Immature natural killer cell (primary cell): ENCODE measurements at regions not wholly inside any gene's neighbourhood (a gene's known extent, or its start where the extent isn't known, plus 50 kb on each side); places are given as distances from the start of the nearest gene placed in this dataset.
"Not testable (repeated sequence)": the region's sequence is repeated elsewhere in the genome, so short reads cannot be mapped to it uniquely, and the experiment has no call there.

ENCODE experiments used
- DNase-seq, 3 donors: peaks; one replicate each; pipeline ENCODE4 v3.0.0; 2022; ENCODE audit warnings: mixed read lengths in 1 of 3
- H3K27ac Mint-ChIP-seq, 6 donors: one replicate each; pipeline ENCODE4 v1.8.0; 2020; ENCODE audit warnings: mixed read lengths in 6 of 6, mild to moderate bottlenecking in 5 of 6, inconsistent platforms in 4 of 6, moderate library complexity in 3 of 6
- H3K27me3 Mint-ChIP-seq, 3 donors: one replicate each; pipeline ENCODE4 v1.8.0; 2020 to 2021; ENCODE audit warnings: low read depth in 3 of 3, mild to moderate bottlenecking in 3 of 3, mixed read lengths in 3 of 3, moderate library complexity in 3 of 3, inconsistent platforms in 1 of 3
- H3K36me3 Mint-ChIP-seq, 3 donors: one replicate each; pipeline ENCODE4 v1.8.0; 2020; ENCODE audit warnings: mixed read lengths in 3 of 3, inconsistent platforms in 2 of 3, mild to moderate bottlenecking in 2 of 3
- H3K4me1 Mint-ChIP-seq, 2 donors: one replicate each; pipeline ENCODE4 v1.8.0; 2020; ENCODE audit warnings: inconsistent platforms in 2 of 2, mild to moderate bottlenecking in 2 of 2, mixed read lengths in 2 of 2, moderate library complexity in 1 of 2
- H3K4me3 Mint-ChIP-seq, 5 donors: one replicate each; pipeline ENCODE4 v1.8.0; 2020; ENCODE audit warnings: mild to moderate bottlenecking in 5 of 5, mixed read lengths in 5 of 5, inconsistent platforms in 3 of 5, moderate library complexity in 3 of 5
- H3K9me3 Mint-ChIP-seq, 6 donors: one replicate each; pipeline ENCODE4 v1.8.0; 2020; ENCODE audit warnings: mild to moderate bottlenecking in 6 of 6, mixed read lengths in 6 of 6, inconsistent platforms in 4 of 6, moderate library complexity in 3 of 6

DNA sequence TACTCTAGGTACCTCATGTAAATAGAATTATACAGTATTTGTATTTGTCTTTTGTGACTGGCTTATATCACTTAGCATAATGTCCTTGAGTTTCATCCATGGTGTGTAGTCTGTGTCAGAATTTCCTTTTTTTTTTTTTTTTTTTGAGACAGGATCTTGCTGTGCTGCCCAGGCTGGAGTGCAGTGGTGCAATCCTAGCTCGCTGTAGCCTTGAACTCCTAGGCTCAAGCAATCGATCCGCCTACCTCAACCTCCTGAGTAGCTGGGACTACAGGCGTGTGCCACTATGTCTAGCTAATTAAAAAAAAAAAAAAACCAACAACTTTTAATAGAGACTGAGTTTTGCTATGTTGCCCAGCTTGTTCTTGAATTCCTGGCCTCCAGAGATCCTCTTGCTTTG, 89.8 kb upstream of the PODXL start:
- Mint-ChIP-seq H3K27ac (no peak overlapping the region), H3K4me1 (no peaks in the 10 kb centered on the region), H3K4me3 (no peak overlapping the region)

DNA sequence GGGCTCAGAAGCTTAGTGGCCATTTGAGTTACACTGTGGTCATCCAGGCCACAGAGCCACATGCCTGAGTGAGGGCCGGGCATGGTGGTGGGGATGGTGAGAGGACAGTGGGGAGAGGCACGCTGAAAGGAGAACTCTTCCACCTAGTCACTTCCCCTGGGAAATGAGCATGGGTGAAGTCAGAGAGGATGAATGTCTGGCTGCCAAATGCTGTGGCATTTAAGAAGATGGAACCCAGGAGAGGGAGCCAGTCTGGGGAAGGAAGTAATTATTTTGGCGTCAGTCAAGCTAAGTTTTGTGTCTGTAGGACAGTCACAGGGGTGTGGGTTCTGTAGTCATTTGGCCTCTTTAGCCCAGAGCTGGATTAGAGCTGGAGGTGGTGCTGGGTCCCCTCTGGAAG, 86.0 kb upstream of the PODXL start:
- Mint-ChIP-seq H3K27ac (no peak overlapping the region), H3K4me3 (no peak overlapping the region), H3K27me3 (peaks cover 0 to 11% (median 2%) of the 10 kb centered on the region in 3 donors), H3K9me3 (no peaks in the 10 kb centered on the region), H3K4me1 (no peaks in the 10 kb centered on the region), H3K36me3 (no peaks in the 10 kb centered on the region)
- DNase-seq = no peak

More for the DNA sequence above, 89.8 kb upstream of the PODXL start:
- no peak for DNase-seq
- no peaks in the 10 kb centered on the region for H3K9me3 Mint-ChIP-seq
- no peaks in the 10 kb centered on the region for H3K36me3 Mint-ChIP-seq
- peaks cover 0 to 14% (median 1%) of the 10 kb centered on the region in 3 donors for H3K27me3 Mint-ChIP-seq

DNA sequence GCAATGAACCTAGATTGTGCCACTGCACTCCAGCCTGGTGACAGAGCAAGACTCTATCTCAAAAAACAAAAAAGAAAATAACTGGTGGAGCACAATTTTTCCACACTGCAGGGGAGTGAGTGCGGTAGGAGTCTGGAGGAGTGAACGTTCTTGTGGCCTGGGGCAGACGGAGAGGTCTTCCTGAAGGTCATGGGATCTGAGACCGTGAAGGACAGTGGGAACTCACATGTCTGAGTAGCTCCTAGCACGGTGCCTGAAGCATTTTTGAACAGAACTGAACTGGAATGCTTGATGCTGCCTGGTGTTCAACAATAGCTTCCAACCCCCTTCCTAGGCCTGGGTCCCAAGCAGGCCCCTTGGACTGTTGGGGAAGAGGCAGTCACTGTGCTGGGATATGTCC, 84.3 kb upstream of the PODXL start:
- no peak overlapping the region for H3K4me3 Mint-ChIP-seq
- H3K9me3 Mint-ChIP-seq = no peaks in the 10 kb centered on the region
- no peak overlapping the region for H3K27ac Mint-ChIP-seq
- no peak for DNase-seq
- H3K27me3 Mint-ChIP-seq = peaks cover 0 to 11% (median 2%) of the 10 kb centered on the region in 3 donors
- H3K4me1 Mint-ChIP-seq = no peaks in the 10 kb centered on the region
- H3K36me3 Mint-ChIP-seq = no peaks in the 10 kb centered on the region

DNA sequence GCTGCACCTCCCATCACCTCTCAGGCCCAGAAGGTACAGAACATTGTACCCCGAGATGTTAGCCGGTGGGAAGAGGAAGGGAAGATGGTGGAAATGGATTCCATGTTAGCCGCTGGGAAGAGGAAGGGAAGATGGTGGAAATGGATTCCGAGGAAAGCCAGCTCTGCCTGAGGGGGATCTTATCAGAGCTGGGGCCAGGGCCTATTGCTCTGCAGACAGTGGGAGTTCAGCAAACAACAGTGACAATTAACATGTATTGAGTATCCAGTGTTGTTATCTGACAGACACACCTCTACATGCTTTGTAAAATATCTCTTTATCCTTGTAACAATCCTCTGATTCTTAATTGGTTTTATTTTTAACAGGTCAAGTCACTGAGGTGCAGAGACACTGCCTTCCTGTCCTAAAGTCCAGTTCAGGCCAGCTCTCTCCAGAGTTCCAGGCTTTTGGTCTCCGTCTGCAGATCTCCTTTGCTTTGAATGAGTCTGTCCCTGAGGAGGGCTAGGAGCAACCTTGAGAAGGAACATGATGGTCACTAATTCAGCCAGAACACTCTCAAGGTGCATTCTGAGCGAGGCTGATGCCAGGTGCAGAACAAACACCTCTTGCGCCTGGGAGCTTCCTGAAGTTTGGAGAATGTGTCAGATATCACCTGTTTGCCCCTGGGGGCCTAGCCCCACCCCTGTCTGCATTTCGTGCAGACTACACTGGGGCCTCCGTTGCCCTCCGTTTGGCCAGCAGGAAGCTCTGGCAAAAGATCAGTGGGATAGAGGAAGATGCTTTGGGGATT, 82.4 kb upstream of the PODXL start:
- Mint-ChIP-seq H3K4me3 (no peak overlapping the region), H3K4me1 (no peaks in the 10 kb centered on the region), H3K27me3 (peaks cover 3 to 10% (median 5%) of the 10 kb centered on the region in 3 donors), H3K27ac (no peak overlapping the region), H3K9me3 (no peaks in the 10 kb centered on the region), H3K36me3 (no peaks in the 10 kb centered on the region)
- no peak for DNase-seq

- no peak overlapping the region for H3K4me3 Mint-ChIP-seq
- no peaks in the 10 kb centered on the region for H3K36me3 Mint-ChIP-seq
- no peak overlapping the region for H3K27ac Mint-ChIP-seq
- no peaks in the 10 kb centered on the region for H3K9me3 Mint-ChIP-seq
- H3K27me3 Mint-ChIP-seq = peaks cover 3 to 10% (median 5%) of the 10 kb centered on the region in 3 donors
- H3K4me1 Mint-ChIP-seq = no peaks in the 10 kb centered on the region
- no peak for DNase-seq
Measured at GRCh38 chr7:131637859-131638258, 81.4 kb upstream of the PODXL start.

DNA sequence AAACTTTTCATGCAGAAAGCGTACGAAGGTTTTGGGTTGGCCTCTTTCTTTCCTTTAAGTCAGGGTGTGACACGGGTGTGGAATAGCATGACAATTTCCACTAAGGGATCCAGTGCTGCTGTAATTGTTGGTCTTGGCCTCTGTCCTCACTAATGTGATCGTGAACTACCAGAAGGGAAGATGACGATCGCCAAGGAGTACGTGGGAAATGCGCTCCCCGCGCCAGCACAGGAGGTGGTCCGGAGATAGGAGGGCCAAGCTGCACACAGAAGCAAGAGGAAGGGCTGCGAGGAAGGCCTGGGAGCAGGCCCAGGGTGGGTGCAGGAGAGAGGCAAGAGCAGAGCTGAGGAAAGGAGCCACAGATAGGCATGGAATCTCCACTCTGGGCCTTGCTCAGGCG, 79.7 kb upstream of the PODXL start:
- no peak overlapping the region for H3K4me3 Mint-ChIP-seq
- H3K36me3 Mint-ChIP-seq = no peaks in the 10 kb centered on the region
- no peak overlapping the region for H3K27ac Mint-ChIP-seq
- no peaks in the 10 kb centered on the region for H3K9me3 Mint-ChIP-seq
- no peak for DNase-seq
- H3K4me1 Mint-ChIP-seq = no peaks in the 10 kb centered on the region
- peaks cover 3 to 7% (median 7%) of the 10 kb centered on the region in 3 donors for H3K27me3 Mint-ChIP-seq

DNA sequence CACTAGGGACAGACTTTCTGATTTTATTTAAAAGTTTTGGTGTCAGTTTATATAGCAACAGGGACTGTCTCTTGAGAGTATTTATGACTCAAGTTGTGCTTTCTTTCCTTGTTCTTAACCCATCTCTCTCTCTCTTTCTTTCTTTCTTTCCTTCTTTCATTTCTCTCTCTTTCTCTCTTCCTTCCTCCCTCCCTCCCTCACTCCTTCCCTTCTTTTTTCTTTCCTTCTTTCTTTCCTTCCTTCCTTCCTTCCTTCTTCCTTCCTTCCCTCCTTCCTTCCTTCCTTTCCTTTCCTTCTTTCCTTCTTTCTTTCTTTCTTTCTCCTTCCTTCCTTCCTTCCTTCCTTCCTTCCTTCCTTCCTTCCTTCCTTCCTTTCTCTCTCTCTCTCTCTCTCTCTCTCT, 77.8 kb upstream of the PODXL start:
- not testable (repeated sequence) for H3K36me3 Mint-ChIP-seq, H3K9me3 Mint-ChIP-seq, H3K4me1 Mint-ChIP-seq, H3K27ac Mint-ChIP-seq, H3K4me3 Mint-ChIP-seq, DNase-seq
- peaks cover 3 to 13% (median 10%) of the 10 kb centered on the region in 3 donors for H3K27me3 Mint-ChIP-seq

GRCh38 chr7:131633342-131633843, 77.0 kb upstream of the PODXL start:
- Mint-ChIP-seq H3K27me3 (peaks cover 3 to 13% (median 10%) of the 10 kb centered on the region in 3 donors), H3K27ac (no peak overlapping the region), H3K9me3 (no peaks in the 10 kb centered on the region), H3K36me3 (no peaks in the 10 kb centered on the region), H3K4me3 (no peak overlapping the region), H3K4me1 (no peaks in the 10 kb centered on the region)
- DNase-seq = no peak

- Mint-ChIP-seq H3K27me3 (peaks cover 4 to 13% (median 9%) of the 10 kb centered on the region in 3 donors), H3K9me3 (no peaks in the 10 kb centered on the region), H3K36me3 (no peaks in the 10 kb centered on the region), H3K27ac (no peak overlapping the region), H3K4me1 (no peaks in the 10 kb centered on the region), H3K4me3 (no peak overlapping the region)
- no peak for DNase-seq
Measured at GRCh38 chr7:131630427-131630826, 74.0 kb upstream of the PODXL start.

- no peak for DNase-seq
- Mint-ChIP-seq H3K4me1 (no peaks in the 10 kb centered on the region), H3K27ac (no peak overlapping the region), H3K27me3 (peaks cover 1 to 12% (median 6%) of the 10 kb centered on the region in 3 donors), H3K4me3 (no peak overlapping the region), H3K9me3 (no peaks in the 10 kb centered on the region), H3K36me3 (no peaks in the 10 kb centered on the region)
Measured at GRCh38 chr7:131629217-131629882, 72.9 kb upstream of the PODXL start.

- Mint-ChIP-seq H3K4me1 (no peaks in the 10 kb centered on the region), H3K36me3 (no peaks in the 10 kb centered on the region), H3K4me3 (no peak overlapping the region), H3K27ac (no peak overlapping the region), H3K27me3 (peaks cover 1 to 11% (median 6%) of the 10 kb centered on the region in 3 donors), H3K9me3 (no peaks in the 10 kb centered on the region)
- no peak for DNase-seq
Measured at GRCh38 chr7:131628634-131629033, 72.2 kb upstream of the PODXL start.

GRCh38 chr7:131627735-131628190, 71.3 kb upstream of the PODXL start:
- Mint-ChIP-seq H3K36me3 (no peaks in the 10 kb centered on the region), H3K27me3 (peaks cover 3 to 11% (median 6%) of the 10 kb centered on the region in 3 donors), H3K9me3 (no peaks in the 10 kb centered on the region), H3K4me3 (no peak overlapping the region), H3K27ac (no peak overlapping the region), H3K4me1 (no peaks in the 10 kb centered on the region)
- no peak for DNase-seq

GRCh38 chr7:131626643-131627042, 70.2 kb upstream of the PODXL start:
- H3K4me3 Mint-ChIP-seq = no peak overlapping the region
- peaks cover 3 to 11% (median 6%) of the 10 kb centered on the region in 3 donors for H3K27me3 Mint-ChIP-seq
- H3K4me1 Mint-ChIP-seq = no peaks in the 10 kb centered on the region
- no peaks in the 10 kb centered on the region for H3K36me3 Mint-ChIP-seq
- no peak overlapping the region for H3K27ac Mint-ChIP-seq
- no peaks in the 10 kb centered on the region for H3K9me3 Mint-ChIP-seq
- DNase-seq = no peak

DNA sequence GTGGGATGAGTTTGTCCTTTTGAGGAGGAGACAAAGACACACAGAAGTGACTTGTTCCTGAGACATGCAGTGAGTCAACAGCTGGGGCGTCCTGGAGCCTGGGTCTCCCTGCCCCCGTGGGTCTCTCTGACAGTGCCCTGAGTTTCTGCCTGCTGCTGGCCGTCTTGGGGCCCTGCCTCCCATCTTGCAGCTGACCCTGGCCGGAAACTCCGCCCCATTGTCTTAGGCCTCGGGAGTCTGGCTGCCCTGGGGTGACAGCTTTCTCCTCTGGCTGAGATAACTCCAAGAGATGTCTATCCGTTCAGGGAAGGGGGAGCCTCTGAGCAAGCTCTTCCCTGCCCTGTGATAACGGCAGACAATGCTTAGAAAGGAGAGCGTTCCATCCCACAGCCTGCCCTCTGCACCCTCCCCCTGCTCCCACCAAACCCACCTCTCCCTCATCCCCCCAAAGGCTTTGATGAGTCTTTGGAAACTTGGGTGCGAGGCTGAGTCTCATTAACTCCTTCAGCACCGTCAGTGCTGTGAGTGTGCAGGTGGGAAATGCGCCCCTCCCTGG, 69.5 kb upstream of the PODXL start:
- H3K4me3 Mint-ChIP-seq = no peak overlapping the region
- no peak for DNase-seq
- peaks cover 2 to 6% (median 3%) of the 10 kb centered on the region in 3 donors for H3K27me3 Mint-ChIP-seq
- no peak overlapping the region for H3K27ac Mint-ChIP-seq
- H3K36me3 Mint-ChIP-seq = no peaks in the 10 kb centered on the region
- H3K4me1 Mint-ChIP-seq = no peaks in the 10 kb centered on the region
- H3K9me3 Mint-ChIP-seq = no peaks in the 10 kb centered on the region
